UCSD-AML1 (cell line): ENCODE measurements at regions not wholly inside any gene's neighbourhood (a gene's known extent, or its start where the extent isn't known, plus 50 kb on each side); places are given as distances from the start of the nearest gene placed in this dataset.
"Not testable (repeated sequence)": the region's sequence is repeated elsewhere in the genome, so short reads cannot be mapped to it uniquely, and the experiment has no call there.

Experiments used
- DNase-seq: peaks from one replicate; lab custom pipeline; 2025; ENCODE audit not compliant: unreplicated experiment; lab: John Stamatoyannopoulos, UW

DNA sequence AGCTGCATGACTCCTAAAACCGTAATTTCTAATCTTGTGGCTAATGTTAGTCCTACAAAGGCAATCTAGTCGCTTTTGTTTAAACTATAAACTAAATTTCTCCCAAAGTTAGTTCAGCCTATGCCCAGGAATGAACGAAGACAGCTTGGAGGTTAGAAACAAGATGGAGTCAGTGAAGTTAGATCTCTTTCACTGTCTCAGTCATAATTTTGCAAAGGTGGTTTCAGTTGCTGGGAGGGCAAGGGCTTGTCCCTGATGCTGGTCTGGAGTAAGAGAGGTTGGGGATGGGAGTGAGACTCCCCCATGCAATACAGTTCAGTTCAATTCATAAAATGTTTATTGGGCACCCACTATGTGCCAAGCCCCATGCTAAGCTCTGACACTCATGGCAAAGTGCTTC is 362.1 kb downstream of the TYW1 start:
- DNase-seq: not testable (repeated sequence)

DNA sequence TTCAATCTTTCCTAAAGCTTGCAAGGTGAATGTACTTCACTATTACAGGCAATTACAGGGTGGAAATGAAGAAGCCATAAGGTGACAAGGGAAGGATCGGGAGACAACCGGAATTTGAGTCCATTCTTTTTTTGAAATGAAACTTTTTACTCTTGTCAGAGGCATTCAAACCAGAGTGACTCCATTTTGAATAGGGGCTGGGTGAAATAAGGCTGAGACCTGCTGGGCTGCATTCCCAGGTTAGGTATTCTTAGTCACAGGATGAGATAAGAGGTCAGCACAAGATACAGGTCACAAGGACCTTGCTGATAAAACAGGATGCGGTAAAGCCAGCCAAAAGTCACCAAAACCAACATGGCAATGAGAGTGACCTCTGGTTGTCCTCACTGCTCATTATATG is 363.3 kb downstream of the TYW1 start:
- no peak for DNase-seq

DNA sequence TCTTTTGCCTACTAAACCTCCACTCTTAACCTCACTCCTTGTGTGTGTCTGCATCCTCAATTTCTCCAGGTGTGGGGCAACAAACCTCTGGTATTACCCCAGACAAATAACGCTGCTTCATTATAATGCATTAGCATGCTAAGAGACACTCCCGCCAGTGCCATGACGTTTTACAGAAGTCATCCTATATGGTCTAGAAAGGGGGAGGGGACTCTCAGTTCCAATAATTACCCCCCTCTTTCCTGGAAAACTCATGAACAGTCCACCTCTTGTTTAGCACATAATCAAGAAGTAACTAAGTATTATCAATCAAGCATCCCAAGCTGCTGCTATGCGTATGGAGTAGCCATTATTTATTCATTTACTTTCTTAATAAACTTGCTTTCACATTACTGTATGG is 364.5 kb downstream of the TYW1 start:
- no peak for DNase-seq

DNA sequence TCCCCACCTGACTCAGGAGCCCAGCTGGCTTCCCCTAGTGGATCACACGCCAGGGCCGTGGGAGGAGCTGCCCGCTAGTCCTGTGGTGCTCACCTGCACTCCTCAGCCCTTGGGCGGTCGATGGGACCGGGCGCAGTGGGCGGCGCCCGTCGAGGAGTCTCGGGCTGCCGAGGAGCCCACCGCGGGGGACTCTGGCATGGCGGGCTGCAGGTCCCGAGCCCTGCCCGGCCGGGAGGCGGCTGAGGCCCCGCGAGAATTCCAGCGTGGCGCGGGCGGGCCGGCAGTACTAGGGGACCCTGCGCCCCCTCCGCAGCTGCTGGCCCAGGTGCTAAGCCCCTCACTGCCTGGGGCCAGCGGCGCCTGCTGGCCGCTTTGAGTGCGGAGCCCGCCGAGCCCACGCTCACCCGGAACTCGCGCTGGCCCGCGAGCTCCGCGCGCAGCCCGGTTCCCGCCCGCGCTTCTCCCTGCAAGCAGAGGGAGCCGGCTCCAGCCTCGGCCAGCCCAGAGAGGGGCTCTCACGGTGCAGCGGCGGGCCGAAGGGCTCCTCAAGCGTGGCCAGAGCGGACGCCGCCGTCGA is 367.9 kb downstream of the TYW1 start:
- DNase-seq: no peak

DNA sequence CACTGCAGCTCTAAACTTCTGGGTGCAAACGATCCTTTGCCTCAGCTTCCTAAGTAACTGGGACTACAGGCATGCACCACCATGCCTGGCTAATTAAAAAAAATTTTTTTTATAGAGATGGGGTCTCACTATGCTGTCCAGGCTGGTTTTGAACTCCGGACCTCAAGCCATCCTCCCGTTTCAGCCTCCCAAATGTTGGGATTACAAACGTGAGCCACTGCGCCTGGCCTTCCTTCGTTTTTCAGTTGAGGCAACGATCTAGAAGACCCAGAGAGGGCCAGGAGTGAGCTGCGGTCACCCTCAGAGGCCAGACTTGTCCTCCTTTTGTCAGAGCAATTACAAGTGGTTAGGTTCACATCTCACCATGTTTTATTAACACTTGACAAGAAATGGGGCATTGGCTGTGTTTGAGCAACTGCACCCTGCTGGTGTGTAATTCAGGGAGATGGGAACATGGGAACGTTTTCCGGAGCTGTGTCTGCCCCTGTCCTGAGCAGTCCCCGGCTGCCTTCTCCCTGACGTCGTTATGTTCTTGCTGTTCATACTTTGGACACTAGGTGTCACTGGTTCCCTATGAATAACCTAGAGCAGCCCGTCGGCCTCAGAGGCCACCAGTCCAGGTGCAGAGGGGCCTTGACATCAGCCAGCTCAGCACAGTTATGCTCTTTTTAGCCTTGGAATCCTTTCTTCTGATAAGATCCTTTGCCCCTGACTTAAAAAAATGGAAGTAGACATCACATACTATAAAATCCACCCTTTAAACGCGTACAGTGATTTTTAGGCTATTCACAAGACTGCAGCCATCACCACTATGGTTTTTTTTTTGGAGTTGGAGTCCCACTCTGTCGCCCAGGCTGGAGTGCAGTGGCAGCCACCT is 375.0 kb downstream of the TYW1 start:
- DNase-seq: peak; percentile 14

DNA sequence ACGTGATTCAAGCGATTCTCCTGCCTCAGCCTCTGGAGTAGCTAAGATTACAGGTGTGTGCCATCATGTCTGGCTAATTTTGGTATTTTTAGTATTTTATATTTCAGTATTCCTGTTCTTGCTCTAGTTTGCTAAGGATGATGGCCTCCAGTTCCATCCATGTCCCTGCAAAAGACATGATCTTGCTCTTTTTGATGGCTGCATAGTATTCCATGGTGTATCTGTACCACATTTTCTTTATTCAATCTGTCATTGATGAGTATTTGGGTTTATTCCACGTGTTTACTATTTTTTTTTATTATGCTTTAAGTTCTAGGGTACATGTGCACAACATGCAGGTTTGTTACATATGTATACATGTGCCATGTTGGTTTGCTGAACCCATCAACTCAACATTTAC is 376.8 kb downstream of the TYW1 start:
- not testable (repeated sequence) for DNase-seq

- no peak for DNase-seq
These were observed 378.8 kb downstream of the TYW1 start for GRCh38 chr7:67375427-67375826.

GRCh38 chr7:67377939-67378862 is 381.6 kb downstream of the TYW1 start:
- peak; percentile 36 for DNase-seq

GRCh38 chr7:67380326-67380725 is 383.7 kb downstream of the TYW1 start:
- no peak for DNase-seq

DNA sequence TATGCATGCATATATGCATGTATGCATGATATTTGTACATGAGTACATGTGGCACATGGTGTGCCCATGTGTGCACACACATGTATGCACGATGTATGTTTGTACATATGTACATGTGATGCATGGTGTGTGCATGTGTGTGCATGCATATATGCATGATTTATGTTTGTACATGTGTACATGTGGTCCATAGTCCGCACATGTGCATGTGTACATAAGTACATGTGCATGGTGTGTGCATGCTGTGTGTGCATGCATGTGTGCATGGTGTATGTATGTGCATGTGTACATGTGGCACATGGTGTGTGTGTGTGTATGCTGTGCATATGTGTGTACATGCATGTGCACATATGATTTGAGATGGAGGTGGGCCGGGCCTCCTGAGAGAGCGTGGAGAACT is 384.2 kb downstream of the TYW1 start:
- DNase-seq: no peak

DNA sequence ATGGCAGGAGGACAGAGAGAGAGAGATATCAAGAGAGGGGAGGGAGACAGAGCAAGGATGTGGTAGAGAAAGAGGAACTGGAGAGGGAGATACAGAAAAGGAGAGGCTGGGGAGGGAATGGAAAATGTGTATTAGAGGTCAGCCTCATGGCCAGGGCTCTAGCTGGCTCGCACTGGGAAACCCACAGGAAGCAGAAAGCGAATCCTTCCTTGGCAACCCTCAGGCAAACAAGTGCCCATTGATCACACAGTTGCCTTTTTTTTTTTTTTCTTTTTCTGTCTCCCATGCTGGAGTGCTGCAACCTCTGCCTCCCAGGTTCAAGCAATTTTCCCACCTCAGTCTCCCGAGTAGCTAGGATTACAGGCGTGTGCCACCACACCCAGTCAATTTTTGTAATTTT is 391.2 kb downstream of the TYW1 start:
- DNase-seq: no peak

DNA sequence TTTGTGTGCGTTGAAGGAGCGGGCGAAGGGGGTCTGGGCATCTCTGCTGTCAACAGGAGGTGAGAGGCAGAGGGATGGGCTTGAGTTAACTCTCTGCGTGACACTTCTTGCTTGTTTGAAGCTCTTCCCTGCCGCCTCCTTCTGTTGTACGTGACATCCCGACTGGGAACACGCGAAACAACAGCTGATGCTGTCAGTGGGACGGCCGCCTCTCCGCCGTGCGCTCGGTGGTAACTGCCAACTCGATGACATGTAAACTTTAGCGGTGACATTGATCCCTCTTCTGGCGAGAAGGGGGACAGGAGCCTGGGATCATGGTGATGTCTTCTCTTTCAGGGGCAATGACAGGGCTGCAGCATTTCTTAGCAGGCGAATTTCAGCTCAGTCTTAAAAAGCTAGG is 394.5 kb downstream of the TYW1 start:
- DNase-seq: no peak

DNA sequence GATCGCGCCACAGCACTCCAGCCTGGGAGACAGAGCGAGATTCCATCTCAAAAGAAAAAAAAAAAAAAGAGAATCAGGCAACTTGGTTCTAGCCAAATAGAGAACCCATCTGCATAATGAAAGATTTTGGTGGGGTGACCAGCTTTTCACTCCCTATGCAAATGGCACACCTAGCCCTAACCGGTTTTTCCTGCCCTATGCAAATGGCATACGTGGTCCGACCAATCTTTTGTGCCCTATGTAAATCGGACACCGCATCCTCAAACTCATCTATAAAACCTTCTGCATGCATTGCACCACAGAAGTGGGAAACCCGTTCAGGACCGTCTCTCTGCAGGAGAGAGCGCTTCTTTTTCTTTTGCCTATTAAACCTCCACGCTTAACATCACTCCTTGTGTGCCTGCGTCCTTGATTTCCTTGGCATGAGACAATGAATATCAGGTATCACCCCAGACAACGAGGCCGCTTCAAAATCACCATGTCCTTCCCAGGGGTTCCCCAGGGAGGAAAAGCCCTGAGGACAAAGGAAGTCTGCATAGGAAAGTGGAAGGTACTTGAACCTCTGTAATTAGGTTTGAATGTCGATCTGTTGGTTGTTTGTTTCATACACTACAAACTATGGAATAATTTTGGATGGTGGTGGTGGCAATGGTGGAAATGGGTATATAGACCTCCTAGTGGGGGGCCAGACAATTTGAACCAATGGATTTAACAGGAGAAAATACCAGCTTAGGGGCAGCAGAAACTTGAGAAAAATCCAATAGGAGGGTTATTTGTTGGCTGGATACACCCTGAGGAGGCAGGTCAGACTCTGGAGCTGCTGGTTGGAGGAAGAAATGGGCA is 396.2 kb downstream of the TYW1 start:
- DNase-seq: no peak

GRCh38 chr7:67393903-67394302 is 397.3 kb downstream of the TYW1 start:
- no peak for DNase-seq

DNA sequence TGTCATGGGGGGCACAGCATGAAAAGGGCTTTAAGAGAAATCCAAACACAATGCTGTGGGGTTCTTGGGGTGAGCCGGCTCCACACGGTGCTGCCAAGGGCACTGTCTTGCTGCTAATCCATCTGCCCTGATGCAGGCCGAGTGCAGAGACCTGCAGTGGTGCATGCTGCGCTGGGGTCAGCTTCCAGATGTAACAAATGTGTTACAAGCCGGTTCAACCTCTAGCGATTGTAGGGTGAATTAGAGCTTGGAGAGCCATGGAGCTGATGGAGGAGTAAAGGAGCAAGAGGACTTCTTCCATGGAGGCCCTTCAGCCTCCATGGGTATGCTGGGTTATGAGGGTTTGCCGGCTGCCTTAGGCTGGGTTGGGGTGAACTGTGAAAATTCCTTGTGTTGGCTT is 402.3 kb downstream of the TYW1 start:
- DNase-seq: no peak

GRCh38 chr7:67401492-67401891 is 404.9 kb downstream of the TYW1 start:
- no peak for DNase-seq

- no peak for DNase-seq
These were observed 405.6 kb downstream of the TYW1 start for GRCh38 chr7:67402280-67402679.

GRCh38 chr7:67406976-67407375 is 410.3 kb downstream of the TYW1 start:
- DNase-seq: no peak

DNA sequence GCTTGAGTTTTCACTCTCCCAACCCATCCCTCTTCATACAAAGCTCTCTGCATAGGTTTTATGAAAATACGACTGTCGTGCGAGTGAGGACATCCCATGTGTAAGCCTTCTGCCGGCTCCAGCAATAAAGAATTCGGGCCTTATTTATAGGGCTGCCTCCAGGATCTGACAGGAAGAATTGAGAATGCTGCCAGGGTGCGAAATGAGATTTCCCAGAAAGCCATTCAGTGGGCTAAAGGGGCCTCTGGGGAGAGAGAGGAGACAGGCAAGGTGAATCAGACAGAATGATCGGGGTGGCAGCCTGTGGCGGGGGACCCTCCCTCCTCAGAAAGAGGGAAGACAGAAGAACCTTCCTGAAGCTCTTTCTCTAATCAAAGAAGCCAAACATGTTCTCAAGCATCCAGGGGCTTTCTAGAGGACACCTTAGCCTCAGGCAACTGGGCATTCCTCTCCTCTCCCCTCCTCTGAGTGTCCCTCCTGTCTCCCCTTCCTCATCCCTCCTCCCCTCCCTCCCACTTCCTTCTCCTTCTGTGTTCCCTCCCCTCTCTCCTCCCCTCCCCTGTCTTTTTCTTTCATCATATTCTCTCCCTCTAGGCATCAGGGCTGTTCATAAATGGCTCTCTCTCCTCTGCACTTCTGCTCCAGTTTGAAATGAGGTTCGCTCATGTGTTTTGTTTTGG is 410.9 kb downstream of the TYW1 start:
- no peak for DNase-seq

DNA sequence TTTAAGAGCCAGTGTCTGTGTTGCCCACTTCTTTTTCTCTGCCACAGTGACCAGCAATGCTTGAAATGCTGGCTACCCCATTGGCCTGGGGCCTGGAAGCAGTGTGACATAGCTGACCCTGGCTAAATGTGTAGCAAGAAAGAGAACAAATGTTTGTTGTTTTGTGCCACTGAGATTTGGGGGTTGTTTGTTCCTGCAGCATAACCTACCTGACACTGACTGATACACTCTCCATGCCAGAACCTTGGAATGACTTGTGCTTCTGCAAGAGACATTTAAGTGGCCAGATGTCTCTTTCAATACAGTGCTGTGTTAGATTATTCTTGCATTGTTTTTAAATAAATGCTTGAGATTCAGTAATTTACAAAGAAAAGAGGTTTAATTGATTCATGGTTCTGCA is 411.5 kb downstream of the TYW1 start:
- no peak for DNase-seq
